ENCODE measurements at regions not wholly inside any gene's neighbourhood (a gene's known extent, or its start where the extent isn't known, plus 50 kb on each side); places are given as distances from the start of the nearest gene placed in this dataset.

- DNase-seq (ENCODE audit: low read depth in 1 of 2, low spot score in 1 of 2) (peak in 1 of 2 experiments; percentile 3), FAIRE-seq (no peak), ATAC-seq (no peak)
- POLR2A ChIA-PET = no interaction called here
- Histone ChIP-seq H3K4me3 (no peak overlapping the region), H3K9me3 (no peaks in the 10 kb centered on the region), H3K4me1 (no peaks in the 10 kb centered on the region), H3K4me2 (no peak overlapping the region), H3K27ac (no peak overlapping the region)
- CTCF ChIA-PET = no interaction called here
- TF ChIP-seq MAFK (IDR thresholded peaks at IDR 0.05; ENCODE audit: partially characterized antibody) = no peak
- TF ChIP-seq NR3C1 (IDR thresholded peaks at IDR 0.05) = no peak
- TF ChIP-seq CEBPB (IDR thresholded peaks at IDR 0.05) = no peak
- TF ChIP-seq CBX8 (IDR thresholded peaks at IDR 0.05) = no peak
- TF ChIP-seq HES2 (IDR thresholded peaks at IDR 0.05) = no peak
- TF ChIP-seq CBX2 (IDR thresholded peaks at IDR 0.05; ENCODE audit: borderline replicate concordance, low read depth) = no peak
- no peak for TF ChIP-seq EP300 (IDR thresholded peaks at IDR 0.05)
- TF ChIP-seq USF2 (IDR thresholded peaks at IDR 0.05) = no peak
- no peak for TF ChIP-seq MAX (IDR thresholded peaks at IDR 0.05)
- TF ChIP-seq BHLHE40 (IDR thresholded peaks at IDR 0.05; ENCODE audit: low read depth, low read length) = no peak
- no peak for TF ChIP-seq HMGXB4 (CRISPR knock-in tag; IDR thresholded peaks at IDR 0.05; ENCODE audit: borderline replicate concordance)
- no peak for TF ChIP-seq SREBF2 (IDR thresholded peaks at IDR 0.05)
- TF ChIP-seq RAD21 (conservative IDR thresholded peaks at IDR 0.05 in 1 of 2, IDR thresholded peaks at IDR 0.05 in 1 of 2) = no peak
- TF ChIP-seq ZFP36 (IDR thresholded peaks at IDR 0.05; ENCODE audit: borderline replicate concordance, partially characterized antibody) = no peak
Measured at GRCh38 chr10:20466731-20467130, 430.4 kb downstream of the NEBL start.

- H3K9me3 ChIP-seq = no peaks in the 10 kb centered on the region
- no peak for TF ChIP-seq HDAC2 (IDR thresholded peaks at IDR 0.05)
- TF ChIP-seq JUNB (IDR thresholded peaks at IDR 0.05) = no peak
- TF ChIP-seq GATA3 (IDR thresholded peaks at IDR 0.05; ENCODE audit: borderline replicate concordance) = no peak
- TF ChIP-seq POLR2A (IDR thresholded peaks at IDR 0.05; ENCODE audit: low read length) = no peak
- no peak for TF ChIP-seq ELK1 (IDR thresholded peaks at IDR 0.05; ENCODE audit: low read depth, low read length)
- no peak for TF ChIP-seq ZC3H11A (IDR thresholded peaks at IDR 0.05)
- WGBS (ENCODE audit: missing lambda C conversion rate) = 2% methylated on average over 2 of the region's 2 CpGs
Measured at GRCh38 chr10:20457649-20458048, 439.5 kb downstream of the NEBL start.

GRCh38 chr10:20455774-20456173 is 441.3 kb downstream of the NEBL start:
- no peaks in the 10 kb centered on the region for H3K4me1 ChIP-seq
- FAIRE-seq (no peak), DNase-seq (ENCODE audit: low read depth in 1 of 2, low spot score in 1 of 2) (no peak), ATAC-seq (no peak)
- H3K4me3 ChIP-seq = no peak overlapping the region
- H3K27ac ChIP-seq = no peak overlapping the region
- POLR2A ChIA-PET = no interaction called here
- no peak overlapping the region for H3K4me2 ChIP-seq
- 16% methylated on average over 4 of the region's 4 CpGs for WGBS (ENCODE audit: missing lambda C conversion rate)
- TF ChIP-seq NFE2L2 (conservative IDR thresholded peaks at IDR 0.05; ENCODE audit: low read length) (no peak), FOSL2 (IDR thresholded peaks at IDR 0.05) (no peak), FOSL2 (CRISPR knock-in tag; IDR thresholded peaks at IDR 0.05) (no peak), GATA3 (IDR thresholded peaks at IDR 0.05; ENCODE audit: borderline replicate concordance) (no peak), PHF8 (IDR thresholded peaks at IDR 0.05; ENCODE audit: borderline replicate concordance, low read depth) (no peak), FOSB (CRISPR knock-in tag; IDR thresholded peaks at IDR 0.05) (no peak), POLR2A (IDR thresholded peaks at IDR 0.05; ENCODE audit: low read length) (no peak), SREBF2 (IDR thresholded peaks at IDR 0.05) (no peak), ATOH8 (CRISPR knock-in tag; IDR thresholded peaks at IDR 0.05; ENCODE audit: low read depth) (no peak), EP300 (IDR thresholded peaks at IDR 0.05) (no peak), HOXB13 (CRISPR knock-in tag; IDR thresholded peaks at IDR 0.05; ENCODE audit: low read depth) (no peak), ZNF302 (CRISPR knock-in tag; IDR thresholded peaks at IDR 0.05) (no peak), EHMT2 (IDR thresholded peaks at IDR 0.05; ENCODE audit: low read depth) (no peak), MYC (IDR thresholded peaks at IDR 0.05; ENCODE audit: borderline replicate concordance, low read length) (no peak), PBX3 (IDR thresholded peaks at IDR 0.05) (no peak), ZC3H11A (IDR thresholded peaks at IDR 0.05) (no peak), POLR2AphosphoS2 (conservative IDR thresholded peaks at IDR 0.05; ENCODE audit: low read length) (no peak)
- CTCF ChIA-PET = no interaction called here
- no peaks in the 10 kb centered on the region for H3K9me3 ChIP-seq

More at GRCh38 chr10:20457649-20458048, 439.5 kb downstream of the NEBL start:
- H3K4me2 ChIP-seq = no peak overlapping the region
- H3K4me1 ChIP-seq = no peaks in the 10 kb centered on the region
- ChIA-PET POLR2A (no interaction called here), CTCF (no interaction called here)
- FAIRE-seq = no peak
- H3K4me3 ChIP-seq = no peak overlapping the region
- no peak for ATAC-seq
- DNase-seq (ENCODE audit: low read depth in 1 of 2, low spot score in 1 of 2) = no peak
- H3K27ac ChIP-seq = no peak overlapping the region

Data from A549 (cell line).